ENCODE measurements at regions not wholly inside any gene's neighbourhood (a gene's known extent, or its start where the extent isn't known, plus 50 kb on each side); places are given as distances from the start of the nearest gene placed in this dataset.
A peak's percentile ranks its signal among the peaks of the same experiment; 100 is the strongest.

GRCh38 chr4:20614816-20615215, 85.4 kb upstream of the PACRGL start:
- H3K27ac Mint-ChIP-seq (ENCODE audit: unreplicated experiment) = no peak overlapping the region
- H3K4me3 Mint-ChIP-seq = no peak overlapping the region
- no peaks in the 10 kb centered on the region for H3K27me3 Mint-ChIP-seq (ENCODE audit: low read depth)
- no peak for TF ChIP-seq CTCF (conservative IDR thresholded peaks at IDR 0.05)
- no peak for DNase-seq (ENCODE audit: low read depth, low spot score)
- no peaks in the 10 kb centered on the region for H3K9me3 Mint-ChIP-seq
- peaks cover 21% of the 10 kb centered on the region for H3K4me1 Mint-ChIP-seq
- peaks cover 8% of the 10 kb centered on the region for H3K36me3 Mint-ChIP-seq (ENCODE audit: low read depth)

- DNase-seq (ENCODE audit: low read depth, low spot score) = no peak
- Mint-ChIP-seq H3K4me3 (no peak overlapping the region), H3K27ac (ENCODE audit: unreplicated experiment) (no peak overlapping the region), H3K9me3 (no peaks in the 10 kb centered on the region), H3K4me1 (peaks cover 27% of the 10 kb centered on the region), H3K27me3 (ENCODE audit: low read depth) (no peaks in the 10 kb centered on the region), H3K36me3 (ENCODE audit: low read depth) (peaks cover 5% of the 10 kb centered on the region)
- no peak for TF ChIP-seq CTCF (conservative IDR thresholded peaks at IDR 0.05)
These were observed 84.6 kb upstream of the PACRGL start for GRCh38 chr4:20615486-20616260.

GRCh38 chr4:20616313-20616712, 83.9 kb upstream of the PACRGL start:
- Mint-ChIP-seq H3K27ac (ENCODE audit: unreplicated experiment) (no peak overlapping the region), H3K9me3 (no peaks in the 10 kb centered on the region), H3K4me3 (no peak overlapping the region), H3K4me1 (peaks cover 27% of the 10 kb centered on the region), H3K27me3 (ENCODE audit: low read depth) (no peaks in the 10 kb centered on the region), H3K36me3 (ENCODE audit: low read depth) (peaks cover 5% of the 10 kb centered on the region)
- TF ChIP-seq CTCF (conservative IDR thresholded peaks at IDR 0.05) = no peak
- DNase-seq (ENCODE audit: low read depth, low spot score) = no peak

GRCh38 chr4:20616848-20617247, 83.4 kb upstream of the PACRGL start:
- no peaks in the 10 kb centered on the region for H3K9me3 Mint-ChIP-seq
- no peak for TF ChIP-seq CTCF (conservative IDR thresholded peaks at IDR 0.05)
- H3K27me3 Mint-ChIP-seq (ENCODE audit: low read depth) = no peaks in the 10 kb centered on the region
- peaks cover 27% of the 10 kb centered on the region for H3K4me1 Mint-ChIP-seq
- no peak overlapping the region for H3K4me3 Mint-ChIP-seq
- peaks cover 5% of the 10 kb centered on the region for H3K36me3 Mint-ChIP-seq (ENCODE audit: low read depth)
- no peak overlapping the region for H3K27ac Mint-ChIP-seq (ENCODE audit: unreplicated experiment)
- DNase-seq (ENCODE audit: low read depth, low spot score) = no peak

- no peak for TF ChIP-seq CTCF (conservative IDR thresholded peaks at IDR 0.05)
- peaks cover 33% of the 10 kb centered on the region for H3K4me1 Mint-ChIP-seq
- no peak for DNase-seq (ENCODE audit: low read depth, low spot score)
- H3K27me3 Mint-ChIP-seq (ENCODE audit: low read depth) = no peaks in the 10 kb centered on the region
- peak overlapping the region; percentile 63 for H3K27ac Mint-ChIP-seq (ENCODE audit: unreplicated experiment)
- no peaks in the 10 kb centered on the region for H3K9me3 Mint-ChIP-seq
- no peak overlapping the region for H3K4me3 Mint-ChIP-seq
- H3K36me3 Mint-ChIP-seq (ENCODE audit: low read depth) = peaks cover 5% of the 10 kb centered on the region
These were observed 82.4 kb upstream of the PACRGL start for GRCh38 chr4:20617678-20618396.

All from neural crest cell (in vitro differentiated cells).